ENCODE measurements at regions not wholly inside any gene's neighbourhood (a gene's known extent, or its start where the extent isn't known, plus 50 kb on each side); places are given as distances from the start of the nearest gene placed in this dataset.
"Not testable (repeated sequence)": the region's sequence is repeated elsewhere in the genome, so short reads cannot be mapped to it uniquely, and the experiment has no call there.

DNA sequence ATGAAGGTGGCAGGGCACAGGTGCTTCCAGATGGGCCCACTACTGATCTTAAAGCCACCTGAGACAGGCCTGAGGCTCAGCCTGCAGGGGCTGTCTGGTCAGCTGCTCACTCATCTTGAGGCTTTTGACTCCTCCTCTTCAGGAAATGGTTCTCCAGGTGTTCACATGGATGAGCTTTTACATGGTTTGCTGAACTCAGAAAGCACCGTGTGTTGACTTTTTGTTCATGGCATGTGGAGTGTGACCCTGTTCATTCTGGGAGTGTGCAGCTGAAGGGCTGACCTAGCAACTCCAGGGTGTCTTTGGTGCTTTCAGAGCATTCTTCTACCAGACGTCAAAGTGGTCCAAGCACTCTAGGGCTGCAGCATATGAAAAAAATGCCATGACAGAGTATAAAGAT, 111.1 kb downstream of the CCNG2 start:
- 58 to 70% (median 67%) methylated on average over 2 of the region's 2 CpGs for WGBS, 5 donors
- Histone ChIP-seq H3K9me3 (peaks cover 0 to 24% (median 13%) of the 10 kb centered on the region in 8 donors), H3K4me3 (no peak overlapping the region), H3K27me3 (replicated peaks in 1 of 7) (no peaks in the 10 kb centered on the region), H3K4me1 (no peaks in the 10 kb centered on the region), H3K36me3 (no peaks in the 10 kb centered on the region), H3K27ac (no peak overlapping the region)
- TF ChIP-seq POLR2A (IDR thresholded peaks at IDR 0.05) = no peak
- no peak for TF ChIP-seq POLR2AphosphoS5 (IDR thresholded peaks at IDR 0.05)
- TF ChIP-seq, protein P1, sequence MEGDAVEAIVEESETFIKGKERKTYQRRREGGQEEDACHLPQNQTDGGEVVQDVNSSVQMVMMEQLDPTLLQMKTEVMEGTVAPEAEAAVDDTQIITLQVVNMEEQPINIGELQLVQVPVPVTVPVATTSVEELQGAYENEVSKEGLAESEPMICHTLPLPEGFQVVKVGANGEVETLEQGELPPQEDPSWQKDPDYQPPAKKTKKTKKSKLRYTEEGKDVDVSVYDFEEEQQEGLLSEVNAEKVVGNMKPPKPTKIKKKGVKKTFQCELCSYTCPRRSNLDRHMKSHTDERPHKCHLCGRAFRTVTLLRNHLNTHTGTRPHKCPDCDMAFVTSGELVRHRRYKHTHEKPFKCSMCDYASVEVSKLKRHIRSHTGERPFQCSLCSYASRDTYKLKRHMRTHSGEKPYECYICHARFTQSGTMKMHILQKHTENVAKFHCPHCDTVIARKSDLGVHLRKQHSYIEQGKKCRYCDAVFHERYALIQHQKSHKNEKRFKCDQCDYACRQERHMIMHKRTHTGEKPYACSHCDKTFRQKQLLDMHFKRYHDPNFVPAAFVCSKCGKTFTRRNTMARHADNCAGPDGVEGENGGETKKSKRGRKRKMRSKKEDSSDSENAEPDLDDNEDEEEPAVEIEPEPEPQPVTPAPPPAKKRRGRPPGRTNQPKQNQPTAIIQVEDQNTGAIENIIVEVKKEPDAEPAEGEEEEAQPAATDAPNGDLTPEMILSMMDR (IDR thresholded peaks at IDR 0.05 in 8 of 11, conservative IDR thresholded peaks at IDR 0.05 in 3 of 11) = no peak
- intact Hi-C loops (cut with DNase I; ENCODE audit: low total_unique reads) = no loop called here
- no peak for DNase-seq

GRCh38 chr4:77269505-77269904, 112.5 kb downstream of the CCNG2 start:
- intact Hi-C loops (cut with DNase I; ENCODE audit: low total_unique reads) = no loop called here
- DNase-seq = no peak
- Histone ChIP-seq H3K4me1 (no peaks in the 10 kb centered on the region), H3K36me3 (no peaks in the 10 kb centered on the region), H3K9me3 (peaks cover 0 to 10% (median 6%) of the 10 kb centered on the region in 8 donors), H3K4me3 (no peak overlapping the region), H3K27me3 (replicated peaks in 1 of 7) (no peaks in the 10 kb centered on the region), H3K27ac (no peak overlapping the region)
- no peak for TF ChIP-seq POLR2A (IDR thresholded peaks at IDR 0.05)
- TF ChIP-seq POLR2AphosphoS5 (IDR thresholded peaks at IDR 0.05) = no peak
- TF ChIP-seq, protein P1 (IDR thresholded peaks at IDR 0.05 in 8 of 11, conservative IDR thresholded peaks at IDR 0.05 in 3 of 11) = no peak
- 56 to 94% (median 89%) methylated on average over 1 of the region's 1 CpG for WGBS, 5 donors

- no peaks in the 10 kb centered on the region for H3K27me3 ChIP-seq (replicated peaks in 1 of 7)
- H3K27ac ChIP-seq = no peak overlapping the region
- 64 to 86% (median 75%) methylated on average over 2 of the region's 2 CpGs for WGBS, 5 donors
- H3K9me3 ChIP-seq = no peaks in the 10 kb centered on the region
- H3K4me3 ChIP-seq = no peak overlapping the region
- intact Hi-C loops (cut with DNase I; ENCODE audit: low total_unique reads) = no loop called here
- TF ChIP-seq, protein P1 (IDR thresholded peaks at IDR 0.05 in 8 of 11, conservative IDR thresholded peaks at IDR 0.05 in 3 of 11) = no peak
- TF ChIP-seq POLR2A (IDR thresholded peaks at IDR 0.05) (no peak), POLR2AphosphoS5 (IDR thresholded peaks at IDR 0.05) (no peak)
- no peak for DNase-seq
- no peaks in the 10 kb centered on the region for H3K36me3 ChIP-seq
- H3K4me1 ChIP-seq = no peaks in the 10 kb centered on the region
These were observed 116.4 kb downstream of the CCNG2 start for GRCh38 chr4:77273412-77273811.

GRCh38 chr4:77279114-77279513, 122.1 kb downstream of the CCNG2 start:
- WGBS, 5 donors = 34 to 92% (median 77%) methylated on average over 1 to 2 of the region's 2 CpGs
- intact Hi-C loops (cut with DNase I; ENCODE audit: low total_unique reads); H3K36me3 ChIP-seq; H3K9me3 ChIP-seq; H3K4me3 ChIP-seq; H3K27me3 ChIP-seq (replicated peaks in 1 of 7); DNase-seq; H3K4me1 ChIP-seq; H3K27ac ChIP-seq: not testable (repeated sequence)

DNA sequence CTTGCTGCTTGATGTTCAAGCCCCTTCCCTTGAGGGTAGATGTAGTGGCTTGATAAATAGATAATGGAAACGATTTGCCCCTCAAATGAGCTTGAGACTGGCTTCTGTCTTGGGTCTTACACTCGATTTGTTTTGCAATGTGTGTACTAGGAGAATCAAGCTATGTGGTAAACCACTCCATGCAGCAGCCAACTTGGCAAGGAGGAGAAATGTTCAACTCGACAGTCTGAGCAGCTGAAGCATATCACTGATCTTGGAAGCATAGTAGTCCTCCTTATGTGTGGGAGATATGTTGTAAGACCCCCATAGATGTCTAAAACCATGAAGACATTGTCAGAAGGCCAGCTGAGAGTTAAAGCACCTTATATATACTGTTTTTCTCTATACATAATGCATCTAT, 125.3 kb downstream of the CCNG2 start:
- H3K27me3 ChIP-seq (replicated peaks in 1 of 7) = no peaks in the 10 kb centered on the region
- intact Hi-C loops (cut with DNase I; ENCODE audit: low total_unique reads) = no loop called here
- 35 to 66% (median 55%) methylated on average over 3 of the region's 3 CpGs for WGBS, 5 donors
- TF ChIP-seq, protein P1 (IDR thresholded peaks at IDR 0.05 in 8 of 11, conservative IDR thresholded peaks at IDR 0.05 in 3 of 11) = no peak
- no peak for TF ChIP-seq POLR2AphosphoS5 (IDR thresholded peaks at IDR 0.05)
- no peak for TF ChIP-seq POLR2A (IDR thresholded peaks at IDR 0.05)
- H3K4me1 ChIP-seq = no peaks in the 10 kb centered on the region
- no peak overlapping the region for H3K4me3 ChIP-seq
- no peak overlapping the region for H3K27ac ChIP-seq
- H3K9me3 ChIP-seq = peaks cover 0 to 4% (median 0%) of the 10 kb centered on the region in 8 donors
- H3K36me3 ChIP-seq = no peaks in the 10 kb centered on the region
- DNase-seq = no peak

Data from spleen (tissue), 11 donors.